ENCODE measurements at regions not wholly inside any gene's neighbourhood (a gene's known extent, or its start where the extent isn't known, plus 50 kb on each side); places are given as distances from the start of the nearest gene placed in this dataset.

DNA sequence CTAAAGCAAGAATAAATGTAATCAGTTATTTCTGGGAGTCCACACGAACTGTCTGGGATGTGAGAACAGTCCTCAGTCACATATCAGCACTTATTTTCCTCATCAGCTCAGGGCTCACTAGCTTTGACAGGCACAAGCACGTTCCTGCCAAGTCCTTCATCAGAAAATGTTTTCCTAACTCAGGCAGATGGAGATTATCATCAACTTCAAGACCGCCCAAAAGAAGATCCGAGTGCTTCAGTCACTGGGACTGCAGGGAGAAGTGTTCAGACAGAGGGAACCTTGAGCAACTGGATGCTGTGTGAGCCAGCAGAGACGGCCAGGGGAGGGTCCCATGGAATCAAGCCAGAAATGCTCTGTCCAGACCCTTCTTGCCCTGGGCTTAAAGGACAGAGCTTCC lies 189.4 kb downstream of the NXNL2 start:
- CTCF ChIA-PET: interaction anchor here (2.0 kb wide), 1 partner anchor 277 kb away, joined by 5 read pairs; no protein-coding TSS in a partner anchor
- H3K27ac ChIP-seq: no peak overlapping the region

GRCh38 chr9:88725300-88726019 lies 190.5 kb downstream of the NXNL2 start:
- FAIRE-seq (no peak), ATAC-seq (no peak), DNase-seq (ENCODE audit: low read depth in 1 of 2, low spot score in 1 of 2) (no peak)
- no peak for TF ChIP-seq PBX3 (IDR thresholded peaks at IDR 0.05)
- POLR2A ChIA-PET: no interaction called here
- CTCF ChIA-PET: interaction anchor here (0.7 to 2.0 kb wide), 2 partner anchors 27 to 276 kb away, joined by 3 to 5 read pairs; no protein-coding TSS in a partner anchor
- Histone ChIP-seq H3K27ac (peak overlapping the region in 1 of 2 experiments; percentile 30; a peak in 1 of 6 replicates), H3K4me1 (0 out of 3 replicates have a peak, but pooled peaks cover 3% of the 10 kb centered on the region), H3K4me2 (no peak overlapping the region), H3K4me3 (no peak overlapping the region), H3K9me3 (no peaks in the 10 kb centered on the region)
- WGBS (ENCODE audit: missing lambda C conversion rate): 95% methylated on average over 3 of the region's 3 CpGs

More for the DNA sequence above, 189.4 kb downstream of the NXNL2 start:
- no peak overlapping the region for H3K4me3 ChIP-seq
- WGBS (ENCODE audit: missing lambda C conversion rate): 66% methylated on average over 5 of the region's 5 CpGs
- FAIRE-seq (no peak), DNase-seq (ENCODE audit: low read depth in 1 of 2, low spot score in 1 of 2) (no peak), ATAC-seq (no peak)
- POLR2A ChIA-PET: no interaction called here
- no peak for TF ChIP-seq CBX2 (IDR thresholded peaks at IDR 0.05; ENCODE audit: borderline replicate concordance, low read depth)
- no peak for TF ChIP-seq CBX8 (IDR thresholded peaks at IDR 0.05)
- TF ChIP-seq CEBPB (IDR thresholded peaks at IDR 0.05): no peak
- no peak for TF ChIP-seq CHD4 (IDR thresholded peaks at IDR 0.05; ENCODE audit: borderline replicate concordance)
- no peak for TF ChIP-seq JUNB (IDR thresholded peaks at IDR 0.05)
- TF ChIP-seq ZC3H11A (IDR thresholded peaks at IDR 0.05): no peak
- TF ChIP-seq, protein P1, sequence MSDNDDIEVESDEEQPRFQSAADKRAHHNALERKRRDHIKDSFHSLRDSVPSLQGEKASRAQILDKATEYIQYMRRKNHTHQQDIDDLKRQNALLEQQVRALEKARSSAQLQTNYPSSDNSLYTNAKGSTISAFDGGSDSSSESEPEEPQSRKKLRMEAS (IDR thresholded peaks at IDR 0.05): no peak
- TF ChIP-seq BHLHE40 (IDR thresholded peaks at IDR 0.05; ENCODE audit: low read depth, low read length): no peak
- TF ChIP-seq EHF (CRISPR knock-in tag; IDR thresholded peaks at IDR 0.05): no peak
- no peak for TF ChIP-seq PBX3 (IDR thresholded peaks at IDR 0.05)
- no peak overlapping the region for H3K4me2 ChIP-seq
- H3K9me3 ChIP-seq: no peaks in the 10 kb centered on the region
- 0 out of 3 replicates have a peak, but pooled peaks cover 3% of the 10 kb centered on the region for H3K4me1 ChIP-seq

DNA sequence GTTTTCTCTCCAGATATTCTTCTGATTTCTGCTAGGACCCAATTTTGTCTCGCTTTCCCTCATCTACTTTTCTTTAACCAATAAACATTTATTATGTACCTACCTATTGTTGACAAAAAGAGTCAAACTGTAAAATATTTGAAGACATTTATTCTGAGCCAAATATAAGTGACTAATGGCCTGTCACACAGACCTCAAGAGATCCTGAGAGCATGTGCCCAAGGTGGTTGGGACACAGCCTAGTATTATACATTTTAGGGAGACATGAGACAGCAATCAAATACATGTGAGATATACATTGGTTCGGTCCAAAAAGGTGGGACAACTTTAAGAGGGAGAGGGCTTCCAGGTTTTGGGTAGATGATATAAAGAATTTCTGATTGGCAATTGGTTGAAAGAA lies 191.8 kb downstream of the NXNL2 start:
- FAIRE-seq (no peak), ATAC-seq (no peak), DNase-seq (ENCODE audit: low read depth in 1 of 2, low spot score in 1 of 2) (no peak)
- H3K4me2 ChIP-seq: no peak overlapping the region
- POLR2A ChIA-PET: no interaction called here
- WGBS (ENCODE audit: missing lambda C conversion rate): 84% methylated on average over 2 of the region's 2 CpGs
- H3K4me3 ChIP-seq: no peak overlapping the region
- no peaks in the 10 kb centered on the region for H3K9me3 ChIP-seq
- 0 out of 3 replicates have a peak, but pooled peaks cover 3% of the 10 kb centered on the region for H3K4me1 ChIP-seq
- H3K27ac ChIP-seq: no peak overlapping the region
- CTCF ChIA-PET: no interaction called here
- TF ChIP-seq HOXB13 (CRISPR knock-in tag; IDR thresholded peaks at IDR 0.05; ENCODE audit: low read depth): no peak
- no peak for TF ChIP-seq HOXA7 (CRISPR knock-in tag; IDR thresholded peaks at IDR 0.05)
- no peak for TF ChIP-seq GATA3 (IDR thresholded peaks at IDR 0.05; ENCODE audit: borderline replicate concordance)
- TF ChIP-seq, protein P2, sequence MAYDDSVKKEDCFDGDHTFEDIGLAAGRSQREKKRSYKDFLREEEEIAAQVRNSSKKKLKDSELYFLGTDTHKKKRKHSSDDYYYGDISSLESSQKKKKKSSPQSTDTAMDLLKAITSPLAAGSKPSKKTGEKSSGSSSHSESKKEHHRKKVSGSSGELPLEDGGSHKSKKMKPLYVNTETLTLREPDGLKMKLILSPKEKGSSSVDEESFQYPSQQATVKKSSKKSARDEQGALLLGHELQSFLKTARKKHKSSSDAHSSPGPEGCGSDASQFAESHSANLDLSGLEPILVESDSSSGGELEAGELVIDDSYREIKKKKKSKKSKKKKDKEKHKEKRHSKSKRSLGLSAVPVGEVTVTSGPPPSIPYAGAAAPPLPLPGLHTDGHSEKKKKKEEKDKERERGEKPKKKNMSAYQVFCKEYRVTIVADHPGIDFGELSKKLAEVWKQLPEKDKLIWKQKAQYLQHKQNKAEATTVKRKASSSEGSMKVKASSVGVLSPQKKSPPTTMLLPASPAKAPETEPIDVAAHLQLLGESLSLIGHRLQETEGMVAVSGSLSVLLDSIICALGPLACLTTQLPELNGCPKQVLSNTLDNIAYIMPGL (CRISPR knock-in tag; IDR thresholded peaks at IDR 0.05; ENCODE audit: borderline replicate concordance): no peak
- no peak for TF ChIP-seq NR3C1 (IDR thresholded peaks at IDR 0.05)
- TF ChIP-seq EP300 (IDR thresholded peaks at IDR 0.05): no peak
- TF ChIP-seq NFE2L2 (conservative IDR thresholded peaks at IDR 0.05; ENCODE audit: low read length): no peak
- TF ChIP-seq JUNB (IDR thresholded peaks at IDR 0.05): no peak
- TF ChIP-seq BCL3 (IDR thresholded peaks at IDR 0.05): no peak
- TF ChIP-seq FOXS1 (CRISPR knock-in tag; IDR thresholded peaks at IDR 0.05): no peak
- TF ChIP-seq SREBF2 (IDR thresholded peaks at IDR 0.05): no peak
- TF ChIP-seq PBX3 (IDR thresholded peaks at IDR 0.05): no peak
- TF ChIP-seq NPAS2 (CRISPR knock-in tag; IDR thresholded peaks at IDR 0.05; ENCODE audit: borderline replicate concordance): no peak
- TF ChIP-seq FOSB (CRISPR knock-in tag; IDR thresholded peaks at IDR 0.05): no peak
